ENCODE measurements at regions not wholly inside any gene's neighbourhood (a gene's known extent, or its start where the extent isn't known, plus 50 kb on each side); places are given as distances from the start of the nearest gene placed in this dataset.

DNA sequence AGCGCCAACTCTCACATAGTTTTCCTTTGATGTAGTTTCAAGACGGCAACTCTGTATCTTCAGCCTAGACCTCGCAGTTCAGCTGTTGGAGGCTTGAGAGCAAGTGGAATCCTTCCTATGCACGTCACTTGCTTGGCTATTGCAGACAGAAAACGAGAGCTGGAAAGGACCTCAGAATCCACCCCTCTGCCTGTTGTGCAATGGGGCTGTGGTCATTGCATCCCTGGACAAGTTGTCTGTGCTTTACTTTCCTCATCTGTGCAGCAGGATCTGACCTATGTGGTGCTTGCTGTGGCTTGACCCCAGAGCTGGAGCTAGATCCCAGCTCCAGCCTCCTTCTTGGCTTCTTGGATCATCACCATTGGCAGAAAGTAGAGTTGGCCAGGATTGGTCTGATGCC lies 50.0 kb upstream of the IGSF21 start:
- H3K36me3 ChIP-seq (replicated peaks in 1 of 2; ENCODE audit: control insufficient read depth in 1 of 2, insufficient read depth in 2 of 2, low read length in 2 of 2), result no peaks in the 10 kb centered on the region
- H3K79me2 ChIP-seq (ENCODE audit: insufficient read depth, low read length), result no peaks in the 10 kb centered on the region
- intact Hi-C loops (cut with micrococcal nuclease), result loop anchor here in 1 of 2 donors (10.0 kb wide), 1 partner anchor 57 kb away; no protein-coding TSS in a partner anchor
- H3K27ac ChIP-seq (ENCODE audit: low read depth in 1 of 2, low read length in 2 of 2), result no peak overlapping the region
- H2AFZ ChIP-seq (ENCODE audit: insufficient read depth, low read depth, low read length, poor library complexity, severe bottlenecking), result no peak overlapping the region
- TF ChIP-seq, protein P1, sequence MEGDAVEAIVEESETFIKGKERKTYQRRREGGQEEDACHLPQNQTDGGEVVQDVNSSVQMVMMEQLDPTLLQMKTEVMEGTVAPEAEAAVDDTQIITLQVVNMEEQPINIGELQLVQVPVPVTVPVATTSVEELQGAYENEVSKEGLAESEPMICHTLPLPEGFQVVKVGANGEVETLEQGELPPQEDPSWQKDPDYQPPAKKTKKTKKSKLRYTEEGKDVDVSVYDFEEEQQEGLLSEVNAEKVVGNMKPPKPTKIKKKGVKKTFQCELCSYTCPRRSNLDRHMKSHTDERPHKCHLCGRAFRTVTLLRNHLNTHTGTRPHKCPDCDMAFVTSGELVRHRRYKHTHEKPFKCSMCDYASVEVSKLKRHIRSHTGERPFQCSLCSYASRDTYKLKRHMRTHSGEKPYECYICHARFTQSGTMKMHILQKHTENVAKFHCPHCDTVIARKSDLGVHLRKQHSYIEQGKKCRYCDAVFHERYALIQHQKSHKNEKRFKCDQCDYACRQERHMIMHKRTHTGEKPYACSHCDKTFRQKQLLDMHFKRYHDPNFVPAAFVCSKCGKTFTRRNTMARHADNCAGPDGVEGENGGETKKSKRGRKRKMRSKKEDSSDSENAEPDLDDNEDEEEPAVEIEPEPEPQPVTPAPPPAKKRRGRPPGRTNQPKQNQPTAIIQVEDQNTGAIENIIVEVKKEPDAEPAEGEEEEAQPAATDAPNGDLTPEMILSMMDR (IDR thresholded peaks at IDR 0.05), result no peak
- H3K9me3 ChIP-seq (replicated peaks in 1 of 2; ENCODE audit: control insufficient read depth in 1 of 2, insufficient read depth in 1 of 2, low read length in 2 of 2), result peaks cover 8 to 11% of the 10 kb centered on the region in 2 donors
- H3K9ac ChIP-seq (ENCODE audit: insufficient read depth, low read length, poor library complexity, severe bottlenecking), result no peak overlapping the region
- Mint-ChIP-seq H3K4me3 (no peak overlapping the region), H3K27ac (no peak overlapping the region), H3K36me3 (no peaks in the 10 kb centered on the region), H3K9me3 (peaks cover 5 to 13% (median 8%) of the 10 kb centered on the region in 7 donors), H3K4me1 (no peaks in the 10 kb centered on the region), H3K27me3 (ENCODE audit: low read depth in 3 of 3) (peaks cover 0 to 2% (median 1%) of the 10 kb centered on the region in 3 donors)
- no peaks in the 10 kb centered on the region for H4K20me1 ChIP-seq (ENCODE audit: insufficient read depth, low read length)
- WGBS (ENCODE audit: insufficient coverage), result 82% methylated on average over 5 of the region's 5 CpGs
- no peaks in the 10 kb centered on the region for H3K27me3 ChIP-seq (ENCODE audit: control insufficient read depth in 2 of 2, insufficient read depth in 2 of 2, low read length in 2 of 2)
- H3K4me1 ChIP-seq (ENCODE audit: control insufficient read depth in 1 of 2, insufficient read depth in 2 of 2, low read length in 2 of 2), result no peaks in the 10 kb centered on the region
- H3K4me3 ChIP-seq (replicated peaks in 1 of 3; ENCODE audit: low read depth in 2 of 3, low read length in 3 of 3), result no peak overlapping the region
- no peak for DNase-seq
- no peak overlapping the region for H3K4me2 ChIP-seq (replicated peaks; ENCODE audit: extremely low read depth, low read length, poor library complexity, severe bottlenecking)

Data from CD14-positive monocyte (primary cell).